LNCaP clone FGC (cell line): ENCODE measurements at regions not wholly inside any gene's neighbourhood (a gene's known extent, or its start where the extent isn't known, plus 50 kb on each side); places are given as distances from the start of the nearest gene placed in this dataset.

ENCODE experiments used
- DNase-seq: peaks from one replicate; pipeline ENCODE4 v3.0.0-alpha.2; 2011; ENCODE audit warnings: low read depth
- H3K4me3 ChIP-seq: 2 replicates; pipeline ENCODE4 v1.5.1; 2011; ENCODE audit warnings: mild to moderate bottlenecking, low read depth, low read length, control low read depth
- TF ChIP-seq, protein P1 (sequence below): IDR thresholded peaks from 2 replicates; pipeline ENCODE4 v1.5.1; 2012; ENCODE audit warnings: mild to moderate bottlenecking; ENCODE audit not compliant: control insufficient read depth, insufficient read depth; ENCODE audit errors: extremely low read depth

DNA sequence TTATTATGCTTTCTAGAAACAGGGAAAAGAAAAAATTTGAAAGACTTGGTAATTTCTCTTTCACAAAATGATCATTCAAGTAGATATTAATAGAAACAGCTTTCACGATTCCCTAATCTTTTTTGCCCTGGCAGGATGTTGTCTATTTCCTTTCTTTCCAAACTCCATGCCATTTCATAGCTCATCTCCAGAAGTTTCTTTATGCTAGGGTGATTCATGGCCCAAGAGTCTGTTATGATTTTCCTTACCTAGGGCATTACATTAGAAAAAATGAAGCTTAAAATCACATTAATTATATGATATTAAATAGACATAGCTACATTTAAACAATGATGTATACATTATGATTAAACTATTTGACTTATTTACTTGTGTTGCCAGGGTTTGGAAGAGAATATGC is 762.1 kb downstream of the LTN1 start:
- TF ChIP-seq, protein P1, sequence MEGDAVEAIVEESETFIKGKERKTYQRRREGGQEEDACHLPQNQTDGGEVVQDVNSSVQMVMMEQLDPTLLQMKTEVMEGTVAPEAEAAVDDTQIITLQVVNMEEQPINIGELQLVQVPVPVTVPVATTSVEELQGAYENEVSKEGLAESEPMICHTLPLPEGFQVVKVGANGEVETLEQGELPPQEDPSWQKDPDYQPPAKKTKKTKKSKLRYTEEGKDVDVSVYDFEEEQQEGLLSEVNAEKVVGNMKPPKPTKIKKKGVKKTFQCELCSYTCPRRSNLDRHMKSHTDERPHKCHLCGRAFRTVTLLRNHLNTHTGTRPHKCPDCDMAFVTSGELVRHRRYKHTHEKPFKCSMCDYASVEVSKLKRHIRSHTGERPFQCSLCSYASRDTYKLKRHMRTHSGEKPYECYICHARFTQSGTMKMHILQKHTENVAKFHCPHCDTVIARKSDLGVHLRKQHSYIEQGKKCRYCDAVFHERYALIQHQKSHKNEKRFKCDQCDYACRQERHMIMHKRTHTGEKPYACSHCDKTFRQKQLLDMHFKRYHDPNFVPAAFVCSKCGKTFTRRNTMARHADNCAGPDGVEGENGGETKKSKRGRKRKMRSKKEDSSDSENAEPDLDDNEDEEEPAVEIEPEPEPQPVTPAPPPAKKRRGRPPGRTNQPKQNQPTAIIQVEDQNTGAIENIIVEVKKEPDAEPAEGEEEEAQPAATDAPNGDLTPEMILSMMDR: no peak
- DNase-seq: no peak
- H3K4me3 ChIP-seq: no peak overlapping the region

GRCh38 chr21:28229814-28230213 is 762.9 kb downstream of the LTN1 start:
- peak; percentile 8 for DNase-seq
- H3K4me3 ChIP-seq: no peak overlapping the region
- TF ChIP-seq, protein P1: no peak

DNA sequence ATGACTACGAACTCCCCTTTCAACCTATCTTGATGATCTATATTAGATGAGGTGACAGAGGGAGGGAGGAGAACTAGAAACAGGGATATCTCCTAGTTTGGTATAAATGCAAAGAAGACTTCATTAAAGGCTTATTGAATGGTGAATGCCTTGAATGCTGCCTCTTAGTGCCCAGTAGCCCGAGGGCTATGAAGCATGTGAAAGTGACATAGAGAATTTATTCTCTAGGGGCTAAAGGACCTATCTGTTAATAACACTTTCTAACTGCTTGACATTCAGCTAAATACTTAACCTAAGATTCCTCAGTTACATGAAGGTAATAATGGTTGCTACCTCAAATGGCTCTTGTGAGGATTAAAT is 764.1 kb downstream of the LTN1 start:
- TF ChIP-seq, protein P1: no peak
- DNase-seq: no peak
- no peak overlapping the region for H3K4me3 ChIP-seq

- DNase-seq: no peak
- TF ChIP-seq, protein P1: no peak
- no peak overlapping the region for H3K4me3 ChIP-seq
Observed at GRCh38 chr21:28227881-28228635, 764.6 kb downstream of the LTN1 start.

- no peak overlapping the region for H3K4me3 ChIP-seq
- TF ChIP-seq, protein P1: no peak
- DNase-seq: peak; percentile 64
Observed at GRCh38 chr21:28226563-28226962, 766.1 kb downstream of the LTN1 start.

GRCh38 chr21:28224191-28224726 is 768.4 kb downstream of the LTN1 start:
- TF ChIP-seq, protein P1: no peak
- H3K4me3 ChIP-seq: no peak overlapping the region
- no peak for DNase-seq

GRCh38 chr21:28221984-28222383 is 770.7 kb downstream of the LTN1 start:
- H3K4me3 ChIP-seq: no peak overlapping the region
- TF ChIP-seq, protein P1: no peak
- DNase-seq: no peak
